HG03571 (cell line): ENCODE measurements at regions not wholly inside any gene's neighbourhood (a gene's known extent, or its start where the extent isn't known, plus 50 kb on each side); places are given as distances from the start of the nearest gene placed in this dataset.
"Not testable (repeated sequence)": the region's sequence is repeated elsewhere in the genome, so short reads cannot be mapped to it uniquely, and the experiment has no call there.

ENCODE experiments used
- ATAC-seq: cut with Tn5 transposase; IDR thresholded peaks from one replicate; pipeline ENCODE4 v1.9.1; 2021; ENCODE audit not compliant: unreplicated experiment

GRCh38 chr5:85533341-85534047 lies 1084.2 kb upstream of the COX7C start:
- ATAC-seq, result no peak

GRCh38 chr5:85538362-85538761 lies 1079.4 kb upstream of the COX7C start:
- ATAC-seq, result no peak

GRCh38 chr5:85545129-85545528 lies 1072.6 kb upstream of the COX7C start:
- ATAC-seq, result no peak

GRCh38 chr5:85549229-85549628 lies 1068.5 kb upstream of the COX7C start:
- no peak for ATAC-seq

- ATAC-seq, result no peak
Measured at GRCh38 chr5:85549836-85550599, 1067.7 kb upstream of the COX7C start.

- no peak for ATAC-seq
Measured at GRCh38 chr5:85556464-85556863, 1061.3 kb upstream of the COX7C start.

- ATAC-seq, result no peak
Measured at GRCh38 chr5:85576666-85577065, 1041.1 kb upstream of the COX7C start.

- not testable (repeated sequence) for ATAC-seq
Measured at GRCh38 chr5:85587806-85588205, 1029.9 kb upstream of the COX7C start.

GRCh38 chr5:85588268-85588667 lies 1029.5 kb upstream of the COX7C start:
- ATAC-seq, result not testable (repeated sequence)

GRCh38 chr5:85590764-85591163 lies 1027.0 kb upstream of the COX7C start:
- ATAC-seq, result no peak

- no peak for ATAC-seq
Measured at GRCh38 chr5:85591311-85591710, 1026.4 kb upstream of the COX7C start.

- ATAC-seq, result no peak
Measured at GRCh38 chr5:85602843-85603242, 1014.9 kb upstream of the COX7C start.

- ATAC-seq, result no peak
Measured at GRCh38 chr5:85604378-85604777, 1013.4 kb upstream of the COX7C start.

- no peak for ATAC-seq
Measured at GRCh38 chr5:85604786-85605185, 1013.0 kb upstream of the COX7C start.

GRCh38 chr5:85605381-85605780 lies 1012.4 kb upstream of the COX7C start:
- no peak for ATAC-seq

GRCh38 chr5:85614489-85614888 lies 1003.3 kb upstream of the COX7C start:
- no peak for ATAC-seq

- no peak for ATAC-seq
Measured at GRCh38 chr5:85621668-85622067, 996.1 kb upstream of the COX7C start.

GRCh38 chr5:85628153-85628552 lies 989.6 kb upstream of the COX7C start:
- ATAC-seq, result no peak

- ATAC-seq, result not testable (repeated sequence)
Measured at GRCh38 chr5:85638495-85639125, 979.1 kb upstream of the COX7C start.

- no peak for ATAC-seq
Measured at GRCh38 chr5:85646036-85646435, 971.7 kb upstream of the COX7C start.

GRCh38 chr5:85646641-85647040 lies 971.1 kb upstream of the COX7C start:
- ATAC-seq, result no peak
